ENCODE measurements at regions not wholly inside any gene's neighbourhood (a gene's known extent, or its start where the extent isn't known, plus 50 kb on each side); places are given as distances from the start of the nearest gene placed in this dataset.

GRCh38 chr2:34534341-34534740 is 935.2 kb upstream of the FAM98A start:
- TF ChIP-seq, protein P1, sequence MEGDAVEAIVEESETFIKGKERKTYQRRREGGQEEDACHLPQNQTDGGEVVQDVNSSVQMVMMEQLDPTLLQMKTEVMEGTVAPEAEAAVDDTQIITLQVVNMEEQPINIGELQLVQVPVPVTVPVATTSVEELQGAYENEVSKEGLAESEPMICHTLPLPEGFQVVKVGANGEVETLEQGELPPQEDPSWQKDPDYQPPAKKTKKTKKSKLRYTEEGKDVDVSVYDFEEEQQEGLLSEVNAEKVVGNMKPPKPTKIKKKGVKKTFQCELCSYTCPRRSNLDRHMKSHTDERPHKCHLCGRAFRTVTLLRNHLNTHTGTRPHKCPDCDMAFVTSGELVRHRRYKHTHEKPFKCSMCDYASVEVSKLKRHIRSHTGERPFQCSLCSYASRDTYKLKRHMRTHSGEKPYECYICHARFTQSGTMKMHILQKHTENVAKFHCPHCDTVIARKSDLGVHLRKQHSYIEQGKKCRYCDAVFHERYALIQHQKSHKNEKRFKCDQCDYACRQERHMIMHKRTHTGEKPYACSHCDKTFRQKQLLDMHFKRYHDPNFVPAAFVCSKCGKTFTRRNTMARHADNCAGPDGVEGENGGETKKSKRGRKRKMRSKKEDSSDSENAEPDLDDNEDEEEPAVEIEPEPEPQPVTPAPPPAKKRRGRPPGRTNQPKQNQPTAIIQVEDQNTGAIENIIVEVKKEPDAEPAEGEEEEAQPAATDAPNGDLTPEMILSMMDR (IDR thresholded peaks at IDR 0.05; ENCODE audit: control extremely low read depth in 1 of 3, insufficient read depth in 1 of 3, low read depth in 1 of 3, low read length in 3 of 3): no peak
- TF ChIP-seq CHD7 (IDR thresholded peaks at IDR 0.05; ENCODE audit: insufficient replicate concordance, low read length) (no peak), POLR2A (IDR thresholded peaks at IDR 0.05; ENCODE audit: control extremely low read depth in 1 of 2, low read depth in 2 of 2, low read length in 2 of 2) (no peak), RAD21 (IDR thresholded peaks at IDR 0.05 in 1 of 2, conservative IDR thresholded peaks at IDR 0.05 in 1 of 2; ENCODE audit: low read depth in 2 of 2, low read length in 2 of 2) (no peak), YY1 (IDR thresholded peaks at IDR 0.05; ENCODE audit: low read depth, low read length) (no peak), EZH2 (IDR thresholded peaks at IDR 0.05; ENCODE audit: low read depth, low read length, severe bottlenecking) (no peak), CEBPB (IDR thresholded peaks at IDR 0.05; ENCODE audit: low read depth, low read length) (no peak), EP300 (IDR thresholded peaks at IDR 0.05; ENCODE audit: borderline replicate concordance in 1 of 2, low read depth in 2 of 2, low read length in 2 of 2) (no peak), ATF3 (IDR thresholded peaks at IDR 0.05; ENCODE audit: insufficient read depth, low read depth, low read length) (no peak), JUN (IDR thresholded peaks at IDR 0.05; ENCODE audit: low read depth, low read length) (no peak), TCF12 (IDR thresholded peaks at IDR 0.05; ENCODE audit: low read depth, low read length) (no peak)

All from H1 (cell line).